ENCODE measurements at regions not wholly inside any gene's neighbourhood (a gene's known extent, or its start where the extent isn't known, plus 50 kb on each side); places are given as distances from the start of the nearest gene placed in this dataset.

GRCh38 chr6:111987295-111987694, 66.6 kb upstream of the CCN6 start:
- no peak overlapping the region for H3K27ac ChIP-seq
- TF ChIP-seq CTCF (conservative IDR thresholded peaks at IDR 0.05) = no peak

GRCh38 chr6:111988926-111989325, 65.0 kb upstream of the CCN6 start:
- TF ChIP-seq CTCF (conservative IDR thresholded peaks at IDR 0.05) = no peak

GRCh38 chr6:111989743-111990142, 64.2 kb upstream of the CCN6 start:
- no peak for TF ChIP-seq CTCF (conservative IDR thresholded peaks at IDR 0.05)
- H3K27ac ChIP-seq = no peak overlapping the region

More at GRCh38 chr6:111988926-111989325, 65.0 kb upstream of the CCN6 start:
- H3K27ac ChIP-seq = no peak overlapping the region

- no peak overlapping the region for H3K27ac ChIP-seq
- TF ChIP-seq CTCF (conservative IDR thresholded peaks at IDR 0.05) = no peak
These were observed 63.7 kb upstream of the CCN6 start for GRCh38 chr6:111990214-111990613.

- no peak overlapping the region for H3K27ac ChIP-seq
- no peak for TF ChIP-seq CTCF (conservative IDR thresholded peaks at IDR 0.05)
These were observed 61.1 kb upstream of the CCN6 start for GRCh38 chr6:111992851-111993250.

- H3K27ac ChIP-seq = no peak overlapping the region
- no peak for TF ChIP-seq CTCF (conservative IDR thresholded peaks at IDR 0.05)
These were observed 60.6 kb upstream of the CCN6 start for GRCh38 chr6:111993342-111993741.

GRCh38 chr6:111994791-111995190, 59.1 kb upstream of the CCN6 start:
- no peak for TF ChIP-seq CTCF (conservative IDR thresholded peaks at IDR 0.05)
- H3K27ac ChIP-seq = no peak overlapping the region

- TF ChIP-seq CTCF (conservative IDR thresholded peaks at IDR 0.05) = no peak
- no peak overlapping the region for H3K27ac ChIP-seq
These were observed 58.5 kb upstream of the CCN6 start for GRCh38 chr6:111995404-111995803.
